DMS153 treated with DMSO at 0.1 percent for 48 hours (cell line): ENCODE measurements at regions not wholly inside any gene's neighbourhood (a gene's known extent, or its start where the extent isn't known, plus 50 kb on each side); places are given as distances from the start of the nearest gene placed in this dataset.

Source experiments
- DNase-seq: peaks from one replicate; lab custom pipeline; 2025; ENCODE audit not compliant: unreplicated experiment; lab: John Stamatoyannopoulos, UW

- no peak for DNase-seq
These were observed 433.2 kb downstream of the HINT1 start for GRCh38 chr5:130731839-130732238.

GRCh38 chr5:130729541-130729940, 435.5 kb downstream of the HINT1 start:
- no peak for DNase-seq

- DNase-seq: no peak
These were observed 437.2 kb downstream of the HINT1 start for GRCh38 chr5:130727830-130728229.

GRCh38 chr5:130724658-130725057, 440.4 kb downstream of the HINT1 start:
- no peak for DNase-seq

GRCh38 chr5:130720355-130720754, 444.7 kb downstream of the HINT1 start:
- DNase-seq: peak; percentile 0

GRCh38 chr5:130715541-130715940, 449.5 kb downstream of the HINT1 start:
- no peak for DNase-seq

GRCh38 chr5:130714200-130714599, 450.9 kb downstream of the HINT1 start:
- DNase-seq: no peak

- no peak for DNase-seq
These were observed 452.7 kb downstream of the HINT1 start for GRCh38 chr5:130712324-130712723.

- no peak for DNase-seq
These were observed 454.5 kb downstream of the HINT1 start for GRCh38 chr5:130710596-130710995.

GRCh38 chr5:130708754-130709153, 456.3 kb downstream of the HINT1 start:
- no peak for DNase-seq

GRCh38 chr5:130706696-130707095, 458.4 kb downstream of the HINT1 start:
- no peak for DNase-seq

GRCh38 chr5:130705368-130705767, 459.7 kb downstream of the HINT1 start:
- DNase-seq: no peak

GRCh38 chr5:130693509-130693908, 471.5 kb downstream of the HINT1 start:
- no peak for DNase-seq

GRCh38 chr5:130692770-130693169, 472.3 kb downstream of the HINT1 start:
- DNase-seq: no peak

- no peak for DNase-seq
These were observed 475.2 kb downstream of the HINT1 start for GRCh38 chr5:130689831-130690230.

GRCh38 chr5:130687085-130687733, 477.8 kb downstream of the HINT1 start:
- DNase-seq: no peak

- no peak for DNase-seq
These were observed 486.4 kb downstream of the HINT1 start for GRCh38 chr5:130678637-130679036.

- no peak for DNase-seq
These were observed 498.6 kb downstream of the HINT1 start for GRCh38 chr5:130666462-130666861.

GRCh38 chr5:130652176-130652575, 512.9 kb downstream of the HINT1 start:
- DNase-seq: no peak

GRCh38 chr5:130651440-130651839, 513.6 kb downstream of the HINT1 start:
- no peak for DNase-seq

- no peak for DNase-seq
These were observed 521.7 kb downstream of the HINT1 start for GRCh38 chr5:130643321-130643720.

- no peak for DNase-seq
These were observed 522.6 kb downstream of the HINT1 start for GRCh38 chr5:130642461-130642860.

GRCh38 chr5:130627145-130627544, 537.9 kb downstream of the HINT1 start:
- no peak for DNase-seq
